ENCODE measurements at regions not wholly inside any gene's neighbourhood (a gene's known extent, or its start where the extent isn't known, plus 50 kb on each side); places are given as distances from the start of the nearest gene placed in this dataset.
"Not testable (repeated sequence)": the region's sequence is repeated elsewhere in the genome, so short reads cannot be mapped to it uniquely, and the experiment has no call there.

GRCh38 chr4:97123573-97123972 is 1019.7 kb downstream of the STPG2 start:
- DNase-seq: no peak

GRCh38 chr4:97132435-97132834 is 1010.8 kb downstream of the STPG2 start:
- DNase-seq: no peak

GRCh38 chr4:97134456-97134855 is 1008.8 kb downstream of the STPG2 start:
- no peak for DNase-seq

GRCh38 chr4:97139791-97140190 is 1003.5 kb downstream of the STPG2 start:
- no peak for DNase-seq

GRCh38 chr4:97140545-97140944 is 1002.7 kb downstream of the STPG2 start:
- no peak for DNase-seq

- not testable (repeated sequence) for DNase-seq
Measured at GRCh38 chr4:97141332-97141731, 1001.9 kb downstream of the STPG2 start.

- no peak for DNase-seq
Measured at GRCh38 chr4:97142410-97142809, 1000.9 kb downstream of the STPG2 start.

- peak; percentile 27 for DNase-seq
Measured at GRCh38 chr4:97142893-97143292, 1000.4 kb downstream of the STPG2 start.

- no peak for DNase-seq
Measured at GRCh38 chr4:97144199-97144598, 999.1 kb downstream of the STPG2 start.

- no peak for DNase-seq
Measured at GRCh38 chr4:97150966-97151365, 992.3 kb downstream of the STPG2 start.

GRCh38 chr4:97152149-97152548 is 991.1 kb downstream of the STPG2 start:
- no peak for DNase-seq

- DNase-seq: no peak
Measured at GRCh38 chr4:97153042-97153441, 990.2 kb downstream of the STPG2 start.

- DNase-seq: no peak
Measured at GRCh38 chr4:97159625-97160024, 983.7 kb downstream of the STPG2 start.

GRCh38 chr4:97185233-97185632 is 958.0 kb downstream of the STPG2 start:
- DNase-seq: no peak

- DNase-seq: no peak
Measured at GRCh38 chr4:97197106-97197505, 946.2 kb downstream of the STPG2 start.

- no peak for DNase-seq
Measured at GRCh38 chr4:97208749-97209148, 934.5 kb downstream of the STPG2 start.

- no peak for DNase-seq
Measured at GRCh38 chr4:97215409-97215941, 927.8 kb downstream of the STPG2 start.

- no peak for DNase-seq
Measured at GRCh38 chr4:97216046-97216445, 927.2 kb downstream of the STPG2 start.

- DNase-seq: no peak
Measured at GRCh38 chr4:97235521-97235920, 907.8 kb downstream of the STPG2 start.

- DNase-seq: peak; percentile 90
Measured at GRCh38 chr4:97238956-97239666, 904.2 kb downstream of the STPG2 start.

GRCh38 chr4:97239667-97239997 is 903.6 kb downstream of the STPG2 start:
- no peak for DNase-seq

- no peak for DNase-seq
Measured at GRCh38 chr4:97252615-97253154, 890.6 kb downstream of the STPG2 start.

- no peak for DNase-seq
Measured at GRCh38 chr4:97262769-97263168, 880.5 kb downstream of the STPG2 start.

- no peak for DNase-seq
Measured at GRCh38 chr4:97270051-97270450, 873.2 kb downstream of the STPG2 start.

- no peak for DNase-seq
Measured at GRCh38 chr4:97279391-97279790, 863.9 kb downstream of the STPG2 start.
